Central memory CD4-positive, alpha-beta T cell (primary cell): ENCODE measurements at regions not wholly inside any gene's neighbourhood (a gene's known extent, or its start where the extent isn't known, plus 50 kb on each side); places are given as distances from the start of the nearest gene placed in this dataset.
"Not testable (repeated sequence)": the region's sequence is repeated elsewhere in the genome, so short reads cannot be mapped to it uniquely, and the experiment has no call there.

ENCODE experiments used
- DNase-seq: peaks from one replicate; pipeline ENCODE4 v3.0.0; 2022

GRCh38 chr2:199556527-199557285 lies 99.0 kb upstream of the SATB2 start:
- DNase-seq = no peak

DNA sequence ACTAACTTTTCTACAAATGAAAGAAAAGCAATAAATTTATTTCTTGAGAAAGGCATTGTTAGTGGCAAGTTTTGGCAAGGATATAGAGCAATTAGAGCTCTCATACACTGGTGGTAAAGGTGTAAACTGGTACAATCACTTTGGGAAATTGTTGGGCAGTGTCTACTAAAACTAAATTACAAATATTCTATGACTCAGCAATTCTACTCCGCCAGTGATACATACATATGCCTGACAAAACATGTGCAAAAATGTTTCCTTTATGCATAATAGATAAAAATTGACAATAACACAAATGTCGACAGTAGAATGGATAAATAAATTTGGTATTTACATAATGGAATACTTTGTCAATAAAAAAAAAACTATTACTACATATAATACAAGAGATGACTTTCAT lies 96.3 kb upstream of the SATB2 start:
- DNase-seq = no peak

GRCh38 chr2:199552141-199552540 lies 94.4 kb upstream of the SATB2 start:
- no peak for DNase-seq

DNA sequence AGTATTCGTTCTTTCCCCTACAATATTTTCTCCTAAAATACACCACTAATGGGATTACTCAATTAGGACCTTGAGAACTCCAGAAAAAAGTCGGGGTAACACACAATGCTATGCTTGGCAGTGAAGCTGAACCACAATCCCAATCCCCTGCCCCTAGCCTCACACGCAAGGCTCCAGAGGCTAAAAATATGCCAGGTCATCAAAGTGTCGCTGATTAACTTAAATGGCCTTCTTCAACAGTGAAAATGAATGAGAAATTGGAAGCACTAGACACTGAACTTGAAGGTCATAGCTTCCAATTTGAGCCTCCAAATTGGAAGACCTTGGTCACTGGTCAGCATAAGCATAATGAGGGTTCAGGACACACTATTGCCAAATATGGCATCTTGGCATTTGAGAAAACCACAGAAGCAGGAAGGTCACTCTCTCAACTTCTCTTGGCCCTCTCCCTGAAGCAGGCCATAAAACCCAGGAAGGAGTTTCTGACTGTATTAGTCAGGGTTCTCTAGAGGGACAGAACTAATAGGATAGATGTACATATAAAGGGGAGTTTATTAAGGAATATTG lies 86.0 kb upstream of the SATB2 start:
- DNase-seq = no peak

GRCh38 chr2:199535445-199536177 lies 77.9 kb upstream of the SATB2 start:
- DNase-seq = no peak

DNA sequence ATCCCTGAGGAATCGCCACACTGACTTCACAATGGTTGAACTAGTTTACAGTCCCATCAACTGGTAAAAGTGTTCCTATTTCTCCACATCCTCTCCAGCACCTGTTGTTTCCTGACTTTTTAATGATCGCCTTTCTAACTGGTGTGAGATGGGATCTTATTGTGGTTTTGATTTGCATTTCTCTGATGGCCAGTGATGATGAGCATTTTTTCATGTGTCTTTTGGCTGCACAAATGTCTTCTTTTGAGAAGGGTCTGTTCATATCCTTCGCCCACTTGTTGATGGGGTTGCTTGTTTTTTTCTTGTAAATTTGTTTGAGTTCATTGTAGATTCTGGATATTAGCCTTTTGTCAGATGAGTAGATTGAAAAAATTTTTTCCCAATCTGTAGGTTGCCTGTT lies 76.1 kb upstream of the SATB2 start:
- DNase-seq = not testable (repeated sequence)

DNA sequence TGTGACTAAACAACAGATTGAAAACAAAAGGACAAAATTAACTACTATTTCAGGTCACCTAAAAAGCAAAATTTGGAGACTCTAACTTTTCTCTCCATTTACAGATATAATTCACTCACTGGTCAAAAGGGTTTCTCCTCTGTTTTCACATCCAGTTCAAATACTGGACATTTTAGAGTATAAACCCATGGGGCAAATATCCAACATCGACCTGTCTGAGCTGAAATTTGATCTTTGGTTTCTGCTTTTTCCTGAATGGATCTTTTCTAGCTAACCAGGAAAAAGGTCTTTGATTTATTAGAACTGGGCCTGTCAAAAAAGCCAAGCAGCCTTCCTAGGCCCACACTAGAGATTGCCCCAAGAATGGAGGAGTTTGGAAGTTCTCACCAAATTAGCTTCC lies 69.3 kb upstream of the SATB2 start:
- DNase-seq = no peak

DNA sequence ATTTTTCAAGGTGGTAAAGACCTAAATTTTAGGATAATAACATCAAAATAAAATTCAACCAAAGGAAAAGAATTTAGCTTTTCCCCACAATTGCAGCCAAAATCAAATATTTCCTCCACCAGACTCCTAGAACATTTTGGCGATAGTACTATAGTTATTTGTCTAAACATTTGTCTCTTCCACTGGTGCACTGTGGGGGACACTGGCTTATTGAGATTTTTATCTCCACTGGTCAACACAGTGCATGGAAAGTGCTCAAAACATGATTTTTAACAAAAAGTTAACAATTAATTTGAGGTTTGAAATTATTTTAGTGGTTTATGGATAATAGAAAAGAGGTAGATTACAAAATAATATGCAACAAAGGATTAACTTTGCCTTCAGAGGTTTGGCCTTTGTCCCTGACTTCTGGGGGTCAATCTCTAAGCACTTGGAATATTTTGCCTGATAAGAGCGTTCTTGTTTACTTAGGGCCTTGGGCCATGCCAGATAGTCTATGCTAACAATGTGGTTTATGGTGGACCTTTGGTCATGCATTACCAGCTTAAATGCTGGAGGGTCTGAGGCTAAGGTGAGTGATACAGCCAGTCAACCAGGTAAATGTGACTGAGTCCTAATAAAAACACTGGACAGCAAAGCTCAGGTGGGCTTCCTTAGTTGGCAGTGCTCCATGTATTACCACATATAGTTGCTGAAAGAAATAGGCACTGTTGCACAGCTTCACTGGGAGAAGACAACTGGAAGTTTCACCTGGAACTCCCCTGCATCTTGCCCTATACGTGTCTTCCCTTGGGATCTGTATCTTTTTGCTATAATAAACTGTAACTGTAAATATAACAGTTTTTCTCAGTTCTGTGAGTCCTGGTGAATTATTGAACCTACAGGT lies 67.2 kb upstream of the SATB2 start:
- no peak for DNase-seq

DNA sequence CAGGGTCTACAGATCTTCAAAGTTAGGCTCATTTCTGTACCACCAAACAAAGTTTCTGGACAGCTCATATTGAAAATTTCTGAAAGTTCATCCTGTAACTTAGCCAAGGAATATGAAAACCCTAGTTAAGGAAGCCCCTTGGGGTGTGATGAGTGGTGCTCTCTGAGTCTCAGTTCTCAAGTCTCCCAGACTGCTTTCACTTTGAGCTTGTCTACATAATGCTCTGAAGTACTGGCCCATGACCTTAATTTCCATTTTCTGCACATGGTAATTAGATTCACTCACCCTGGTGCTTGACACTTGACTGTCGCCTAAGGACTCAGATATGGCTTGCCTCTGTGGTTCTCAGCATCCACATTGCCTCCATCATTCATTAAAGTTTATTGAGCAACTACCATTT lies 51.7 kb upstream of the SATB2 start:
- no peak for DNase-seq
